ENCODE measurements at regions not wholly inside any gene's neighbourhood (a gene's known extent, or its start where the extent isn't known, plus 50 kb on each side); places are given as distances from the start of the nearest gene placed in this dataset.

DNA sequence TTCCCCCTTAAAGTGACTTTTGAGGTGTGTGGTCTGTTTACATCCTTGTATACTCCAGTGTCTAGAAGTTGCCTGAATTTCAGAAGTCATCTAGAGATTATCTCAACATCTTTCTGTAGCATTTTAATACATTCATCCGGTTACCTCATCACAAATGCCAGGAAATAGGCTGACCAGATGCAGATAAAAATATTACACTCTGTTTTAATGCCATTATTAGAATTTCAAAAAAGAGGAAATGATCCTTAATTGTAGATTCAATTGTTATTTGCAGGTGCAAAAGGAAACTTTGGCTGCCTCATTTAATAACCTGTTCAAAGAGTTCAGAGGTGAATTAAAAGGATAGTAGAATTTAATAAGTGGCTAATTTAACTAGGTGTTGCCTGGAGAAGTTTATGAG lies 290.9 kb downstream of the C3orf38 start:
- TF ChIP-seq, protein P1, sequence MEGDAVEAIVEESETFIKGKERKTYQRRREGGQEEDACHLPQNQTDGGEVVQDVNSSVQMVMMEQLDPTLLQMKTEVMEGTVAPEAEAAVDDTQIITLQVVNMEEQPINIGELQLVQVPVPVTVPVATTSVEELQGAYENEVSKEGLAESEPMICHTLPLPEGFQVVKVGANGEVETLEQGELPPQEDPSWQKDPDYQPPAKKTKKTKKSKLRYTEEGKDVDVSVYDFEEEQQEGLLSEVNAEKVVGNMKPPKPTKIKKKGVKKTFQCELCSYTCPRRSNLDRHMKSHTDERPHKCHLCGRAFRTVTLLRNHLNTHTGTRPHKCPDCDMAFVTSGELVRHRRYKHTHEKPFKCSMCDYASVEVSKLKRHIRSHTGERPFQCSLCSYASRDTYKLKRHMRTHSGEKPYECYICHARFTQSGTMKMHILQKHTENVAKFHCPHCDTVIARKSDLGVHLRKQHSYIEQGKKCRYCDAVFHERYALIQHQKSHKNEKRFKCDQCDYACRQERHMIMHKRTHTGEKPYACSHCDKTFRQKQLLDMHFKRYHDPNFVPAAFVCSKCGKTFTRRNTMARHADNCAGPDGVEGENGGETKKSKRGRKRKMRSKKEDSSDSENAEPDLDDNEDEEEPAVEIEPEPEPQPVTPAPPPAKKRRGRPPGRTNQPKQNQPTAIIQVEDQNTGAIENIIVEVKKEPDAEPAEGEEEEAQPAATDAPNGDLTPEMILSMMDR (IDR thresholded peaks at IDR 0.05), result no peak
- no peak for TF ChIP-seq EP300 (IDR thresholded peaks at IDR 0.05)
- TF ChIP-seq POLR2A (IDR thresholded peaks at IDR 0.05), result no peak
- no peak for TF ChIP-seq POLR2AphosphoS5 (IDR thresholded peaks at IDR 0.05)

All from stomach (tissue), 4 donors.